CD4-positive, CD25-positive, alpha-beta regulatory T cell (primary cell): ENCODE measurements at regions not wholly inside any gene's neighbourhood (a gene's known extent, or its start where the extent isn't known, plus 50 kb on each side); places are given as distances from the start of the nearest gene placed in this dataset.

Experiments used
- ATAC-seq, 2 donors: fragments of 150-1000 bp; cut with Tn5 transposase; one replicate each; pipeline ENCODE4 v1.10.0; 2021; ENCODE audit warnings: low read depth in 2 of 2, moderate number of reproducible peaks in 2 of 2, moderate library complexity in 1 of 2
- DNase-seq, 3 donors: peaks; one replicate each; pipeline versions ENCODE4 v3.0.0 to v3.0.0-alpha.2; 2012 to 2022; ENCODE audit warnings: mixed read lengths in 1 of 3
- H3K27ac ChIP-seq: one replicate; pipeline ENCODE4 v1.7.0; 2013; ENCODE audit warnings: mild to moderate bottlenecking, low read length; ENCODE audit not compliant: insufficient read depth, poor library complexity, severe bottlenecking
- H3K27me3 ChIP-seq: one replicate; pipeline ENCODE4 v1.7.0; 2013; ENCODE audit warnings: low read length; ENCODE audit not compliant: control insufficient read depth, insufficient read depth
- H3K36me3 ChIP-seq: one replicate; pipeline ENCODE4 v1.7.0; 2013; ENCODE audit warnings: mild to moderate bottlenecking, low read length, moderate library complexity; ENCODE audit not compliant: control insufficient read depth, insufficient read depth
- H3K4me1 ChIP-seq: 2 replicates; pipeline ENCODE4 v1.7.0; 2013; ENCODE audit warnings: mild to moderate bottlenecking, low read length; ENCODE audit not compliant: insufficient read depth, control insufficient read depth, poor library complexity, severe bottlenecking
- H3K4me3 ChIP-seq: one replicate; pipeline ENCODE4 v1.7.0; 2013; ENCODE audit warnings: low read depth, mild to moderate bottlenecking, low read length, moderate library complexity
- H3K9me3 ChIP-seq, 2 experiments: 1 replicate in 1 of 2; 2 replicates in 1 of 2; pipeline ENCODE4 v1.7.0; 2013; ENCODE audit warnings: low read length in 2 of 2, mild to moderate bottlenecking in 1 of 2, moderate library complexity in 1 of 2; ENCODE audit not compliant: control insufficient read depth in 2 of 2
- H3K27ac Mint-ChIP-seq, 3 donors: one replicate each; pipeline ENCODE4 v1.8.0; 2020 to 2022; ENCODE audit warnings: mild to moderate bottlenecking in 3 of 3, mixed read lengths in 3 of 3, moderate library complexity in 2 of 3
- H3K27me3 Mint-ChIP-seq: one replicate; pipeline ENCODE4 v1.8.0; 2022; ENCODE audit warnings: mild to moderate bottlenecking, mixed read lengths
- H3K36me3 Mint-ChIP-seq: one replicate; pipeline ENCODE4 v1.8.0; 2020; ENCODE audit warnings: mixed read lengths
- H3K4me1 Mint-ChIP-seq, 4 donors: one replicate each; pipeline ENCODE4 v1.8.0; 2020 to 2022; ENCODE audit warnings: mixed read lengths in 4 of 4, mild to moderate bottlenecking in 1 of 4
- H3K4me3 Mint-ChIP-seq, 4 donors: one replicate each; pipeline ENCODE4 v1.8.0; 2020 to 2022; ENCODE audit warnings: mild to moderate bottlenecking in 4 of 4, mixed read lengths in 4 of 4, moderate library complexity in 3 of 4
- H3K9me3 Mint-ChIP-seq, 7 donors: one replicate each; pipeline ENCODE4 v1.8.0; 2020 to 2022; ENCODE audit warnings: mixed read lengths in 7 of 7, mild to moderate bottlenecking in 3 of 7, moderate library complexity in 2 of 7

DNA sequence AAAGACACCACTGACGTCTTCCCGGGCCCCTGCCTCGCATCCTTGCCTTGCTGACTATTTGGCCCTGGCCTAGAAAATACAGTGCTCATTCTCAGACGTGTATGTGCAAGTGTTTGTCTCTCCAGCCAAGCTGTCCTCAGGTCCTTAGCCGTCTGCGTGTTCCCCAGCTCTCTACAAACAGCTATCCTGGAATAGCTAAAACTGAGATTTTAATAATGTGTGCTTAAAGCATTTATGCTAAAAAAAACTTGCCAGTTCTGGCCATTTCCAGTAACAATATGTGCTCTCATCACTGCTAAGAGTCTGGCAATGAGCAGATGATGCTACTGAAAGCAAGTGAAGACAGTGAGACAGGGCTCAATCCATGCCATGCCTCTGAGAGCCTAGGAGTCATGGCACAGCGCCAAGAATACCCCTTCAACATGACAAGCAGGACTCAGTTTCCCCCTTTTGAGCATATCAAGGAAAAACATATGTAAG is 55.7 kb downstream of the IRF2BP2 start:
- peaks cover 4% of the 10 kb centered on the region for H3K27me3 Mint-ChIP-seq
- no peaks in the 10 kb centered on the region for H3K9me3 Mint-ChIP-seq
- H3K27ac Mint-ChIP-seq = no peak overlapping the region
- no peak for ATAC-seq
- no peak overlapping the region for H3K4me3 Mint-ChIP-seq
- DNase-seq = no peak
- no peak overlapping the region for H3K27ac ChIP-seq
- no peaks in the 10 kb centered on the region for H3K4me1 Mint-ChIP-seq
- H3K27me3 ChIP-seq = no peaks in the 10 kb centered on the region
- no peaks in the 10 kb centered on the region for H3K4me1 ChIP-seq
- H3K36me3 ChIP-seq = no peaks in the 10 kb centered on the region
- H3K9me3 ChIP-seq = no peaks in the 10 kb centered on the region
- H3K4me3 ChIP-seq = no peak overlapping the region
- H3K36me3 Mint-ChIP-seq = no peaks in the 10 kb centered on the region

DNA sequence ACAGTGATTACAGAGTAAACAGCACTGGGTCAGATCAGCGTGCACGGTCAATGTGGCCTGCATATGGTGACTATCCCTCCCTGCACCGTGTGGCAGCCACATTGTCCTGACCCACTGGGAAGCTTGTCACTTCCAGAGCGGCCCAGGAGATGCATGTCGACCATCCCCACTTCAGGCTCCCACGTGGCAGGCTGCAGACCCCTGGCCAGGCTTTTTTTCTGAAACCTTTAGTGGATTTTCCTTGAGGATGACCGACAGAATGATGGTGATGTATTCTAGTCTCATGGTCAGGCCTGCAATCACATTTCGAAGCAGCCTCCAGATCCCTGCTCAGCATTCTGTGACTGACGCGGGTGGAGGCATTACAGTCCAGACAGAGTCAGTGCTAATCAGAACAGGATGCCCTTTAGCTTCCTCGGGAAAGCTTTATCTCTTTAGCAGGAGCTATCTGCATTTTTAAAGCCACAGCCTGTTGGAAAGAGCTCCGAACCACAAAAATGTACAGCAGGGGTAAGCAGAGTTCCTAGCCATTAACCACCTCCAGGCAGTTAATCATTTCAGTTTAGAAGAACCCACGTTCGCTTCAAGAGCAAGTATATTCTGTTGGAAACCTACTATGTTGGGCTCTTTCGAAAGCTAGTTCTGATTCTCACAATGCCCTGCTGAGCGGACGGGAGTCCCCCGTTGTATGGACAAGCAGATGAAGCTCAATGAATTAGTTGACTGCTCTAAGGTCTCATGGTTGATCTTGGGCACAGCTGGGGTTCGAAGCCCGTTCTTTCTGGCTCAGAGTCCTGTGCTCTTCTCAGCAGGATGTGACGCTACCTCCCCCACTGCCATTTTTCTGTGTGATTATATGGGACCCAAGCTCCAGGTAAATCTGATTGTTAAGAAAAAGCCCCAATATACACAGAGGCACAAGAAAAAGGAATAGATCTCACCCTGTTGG is 56.5 kb downstream of the IRF2BP2 start:
- H3K4me3 Mint-ChIP-seq = no peak overlapping the region
- Histone ChIP-seq H3K36me3 (no peaks in the 10 kb centered on the region), H3K27me3 (no peaks in the 10 kb centered on the region), H3K4me3 (no peak overlapping the region), H3K9me3 (no peaks in the 10 kb centered on the region), H3K27ac (no peak overlapping the region), H3K4me1 (no peaks in the 10 kb centered on the region)
- no peaks in the 10 kb centered on the region for H3K36me3 Mint-ChIP-seq
- no peaks in the 10 kb centered on the region for H3K4me1 Mint-ChIP-seq
- no peaks in the 10 kb centered on the region for H3K9me3 Mint-ChIP-seq
- no peak for DNase-seq
- ATAC-seq = no peak
- peaks cover 4% of the 10 kb centered on the region for H3K27me3 Mint-ChIP-seq
- H3K27ac Mint-ChIP-seq = no peak overlapping the region

DNA sequence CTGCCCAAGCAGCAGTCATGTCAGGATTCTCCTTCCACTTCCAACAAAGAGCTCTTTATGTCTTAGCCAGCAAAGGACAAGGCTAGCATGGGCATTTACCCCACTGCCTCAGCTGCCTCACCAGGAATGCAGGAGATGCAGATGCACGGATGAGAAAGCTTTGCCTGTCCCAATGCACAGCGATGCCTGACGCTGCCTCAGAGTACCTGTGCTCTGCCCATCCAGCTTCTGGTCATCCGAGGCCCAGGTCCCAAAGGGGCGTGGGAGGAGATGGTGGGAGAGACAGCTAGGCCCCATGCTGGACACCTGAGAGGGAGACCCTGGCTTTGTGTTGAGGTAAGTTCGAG is 59.0 kb downstream of the IRF2BP2 start:
- Histone ChIP-seq H3K4me3 (no peak overlapping the region), H3K27me3 (no peaks in the 10 kb centered on the region), H3K36me3 (no peaks in the 10 kb centered on the region), H3K9me3 (no peaks in the 10 kb centered on the region), H3K27ac (no peak overlapping the region), H3K4me1 (no peaks in the 10 kb centered on the region)
- H3K27me3 Mint-ChIP-seq = peaks cover 7% of the 10 kb centered on the region
- H3K4me3 Mint-ChIP-seq = no peak overlapping the region
- H3K4me1 Mint-ChIP-seq = no peaks in the 10 kb centered on the region
- no peak for DNase-seq
- H3K27ac Mint-ChIP-seq = peak overlapping the region in 1 of 3 donors; percentile 77
- H3K9me3 Mint-ChIP-seq = no peaks in the 10 kb centered on the region
- ATAC-seq = no peak
- H3K36me3 Mint-ChIP-seq = no peaks in the 10 kb centered on the region

DNA sequence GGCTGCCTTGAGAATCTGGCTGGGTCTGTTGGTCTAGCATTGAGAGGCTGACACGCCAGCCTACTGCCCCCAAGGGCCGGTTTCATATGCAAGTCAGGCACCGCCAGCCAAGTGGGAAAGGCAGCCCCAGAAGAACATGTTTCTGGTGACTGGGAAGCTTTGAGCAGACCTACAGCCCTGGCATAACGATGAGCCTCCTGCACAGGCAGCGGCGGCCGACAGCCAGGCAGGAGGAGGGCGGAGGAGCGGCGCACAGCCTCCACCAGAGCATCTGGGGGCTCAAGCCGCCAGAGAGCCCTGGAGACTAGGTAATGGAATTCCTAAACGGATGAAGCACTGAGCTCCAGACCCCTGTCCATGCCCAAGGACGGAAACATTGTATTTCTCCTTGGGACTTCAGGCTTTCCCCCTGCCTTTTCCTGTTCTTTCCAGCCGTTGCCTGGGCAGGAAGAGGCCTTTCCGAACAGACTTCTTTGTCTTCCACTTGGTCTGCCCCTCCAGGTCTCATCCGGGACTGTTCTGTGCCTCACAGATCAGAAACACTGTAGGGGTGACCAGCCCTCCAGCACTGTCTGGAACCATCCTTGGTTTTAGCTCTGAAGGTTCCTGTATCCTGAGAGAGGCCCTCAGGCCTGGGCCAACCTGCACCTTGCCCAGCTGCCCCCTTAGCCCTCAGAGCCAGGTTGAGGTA is 59.5 kb downstream of the IRF2BP2 start:
- Histone ChIP-seq H3K4me1 (no peaks in the 10 kb centered on the region), H3K36me3 (no peaks in the 10 kb centered on the region), H3K27me3 (no peaks in the 10 kb centered on the region), H3K27ac (no peak overlapping the region), H3K4me3 (no peak overlapping the region), H3K9me3 (no peaks in the 10 kb centered on the region)
- ATAC-seq (no peak), DNase-seq (no peak)
- Mint-ChIP-seq H3K36me3 (no peaks in the 10 kb centered on the region), H3K27ac (no peak overlapping the region), H3K4me3 (no peak overlapping the region), H3K27me3 (peaks cover 6% of the 10 kb centered on the region), H3K4me1 (peaks cover 0 to 2% (median 0%) of the 10 kb centered on the region in 4 donors), H3K9me3 (no peaks in the 10 kb centered on the region)

DNA sequence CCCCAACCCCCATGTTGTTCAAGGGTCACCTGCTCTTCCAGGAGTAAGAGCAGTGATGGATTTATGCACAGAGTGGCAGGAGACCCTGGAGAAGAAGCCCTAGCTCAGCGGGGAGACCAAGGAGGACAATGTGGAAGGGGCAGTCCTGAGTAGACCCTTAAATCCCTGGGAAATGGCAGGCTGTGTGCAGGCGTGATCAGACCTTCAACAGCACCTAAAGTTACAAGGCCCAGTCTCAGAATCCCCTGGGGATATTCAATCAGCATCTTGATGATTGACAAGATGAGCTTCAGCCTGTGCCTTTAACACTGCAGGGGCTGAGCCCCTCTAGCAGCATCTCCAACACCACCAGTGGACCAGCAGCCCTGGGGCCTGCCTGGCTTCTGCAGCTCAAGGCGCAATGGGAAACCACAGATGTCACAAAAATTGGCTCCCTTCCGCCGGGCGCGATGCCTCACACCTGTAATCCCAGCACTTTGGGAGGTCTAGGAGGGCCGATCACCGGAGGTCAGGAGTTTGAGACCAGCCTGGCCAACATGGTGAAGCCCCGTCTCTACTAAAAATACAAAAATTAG is 60.4 kb downstream of the IRF2BP2 start:
- no peaks in the 10 kb centered on the region for H3K36me3 ChIP-seq
- DNase-seq = no peak
- no peaks in the 10 kb centered on the region for H3K9me3 ChIP-seq
- Mint-ChIP-seq H3K4me1 (peaks cover 0 to 11% (median 3%) of the 10 kb centered on the region in 4 donors), H3K36me3 (no peaks in the 10 kb centered on the region), H3K9me3 (no peaks in the 10 kb centered on the region), H3K4me3 (no peak overlapping the region), H3K27me3 (peaks cover 4% of the 10 kb centered on the region), H3K27ac (no peak overlapping the region)
- no peak for ATAC-seq
- no peak overlapping the region for H3K27ac ChIP-seq
- no peaks in the 10 kb centered on the region for H3K27me3 ChIP-seq
- no peak overlapping the region for H3K4me3 ChIP-seq
- peaks cover 3% of the 10 kb centered on the region for H3K4me1 ChIP-seq

DNA sequence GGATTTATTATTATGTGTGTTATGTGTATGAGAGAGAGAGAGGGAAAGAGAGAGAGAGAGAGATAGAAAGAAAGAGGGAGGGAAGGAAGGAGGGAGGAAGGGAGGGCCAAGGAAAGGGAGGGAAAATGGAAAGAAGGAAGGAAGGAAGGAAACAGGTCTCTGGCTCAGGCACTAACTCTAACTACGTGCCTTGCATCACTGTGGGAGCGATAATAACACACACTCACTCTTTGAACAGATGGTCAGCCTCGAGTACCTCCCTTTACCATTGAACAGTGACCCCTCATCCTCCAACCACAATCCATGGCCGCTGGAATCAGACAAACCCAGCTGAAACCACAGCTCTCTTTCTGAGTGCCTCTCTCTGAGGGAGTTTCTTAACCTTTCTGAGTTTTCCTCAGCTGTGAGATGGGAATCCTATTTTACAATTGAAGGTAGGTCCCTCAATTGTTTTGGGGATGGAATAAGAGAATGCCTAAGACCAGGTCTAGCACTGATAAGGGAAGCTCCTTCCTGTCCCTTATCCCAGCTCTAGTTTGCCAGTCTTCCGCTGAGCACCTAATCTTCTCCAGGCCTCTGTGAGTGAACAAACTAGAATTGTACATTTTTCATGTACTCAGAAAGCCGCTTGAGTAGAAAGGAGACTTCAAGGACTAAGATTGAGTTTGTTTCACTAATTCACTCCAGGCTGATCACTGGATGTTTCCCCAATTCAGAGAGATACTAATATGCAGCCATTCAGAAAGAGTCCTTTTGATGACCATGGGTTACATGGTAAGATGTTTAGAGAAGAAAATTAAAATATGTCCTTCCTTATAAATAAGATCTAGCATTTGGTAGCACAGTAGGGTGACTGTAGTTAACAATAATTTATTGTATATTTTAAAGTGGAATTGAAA is 62.8 kb downstream of the IRF2BP2 start:
- Mint-ChIP-seq H3K4me3 (no peak overlapping the region), H3K27me3 (peaks cover 4% of the 10 kb centered on the region), H3K36me3 (no peaks in the 10 kb centered on the region), H3K4me1 (peaks cover 0 to 21% (median 6%) of the 10 kb centered on the region in 4 donors), H3K9me3 (no peaks in the 10 kb centered on the region), H3K27ac (no peak overlapping the region)
- Histone ChIP-seq H3K27me3 (no peaks in the 10 kb centered on the region), H3K27ac (no peak overlapping the region), H3K4me3 (no peak overlapping the region), H3K36me3 (no peaks in the 10 kb centered on the region), H3K4me1 (peaks cover 8% of the 10 kb centered on the region), H3K9me3 (no peaks in the 10 kb centered on the region)
- no peak for ATAC-seq
- no peak for DNase-seq

DNA sequence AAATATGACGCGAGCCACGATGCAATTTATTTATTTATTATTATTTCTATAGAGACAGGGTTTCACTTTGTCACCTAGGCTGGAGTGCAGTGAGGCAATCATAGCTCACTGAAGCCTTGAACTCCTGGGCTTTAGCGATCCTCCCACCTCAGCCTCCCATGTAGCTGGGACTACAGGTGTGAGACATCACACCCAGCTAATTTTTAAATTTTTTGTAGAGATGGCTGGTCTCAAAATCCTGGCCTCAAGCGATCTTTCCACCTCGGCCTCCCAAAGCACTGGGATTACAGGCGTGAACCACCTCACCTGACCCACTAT is 63.6 kb downstream of the IRF2BP2 start:
- Histone ChIP-seq H3K4me1 (peaks cover 8% of the 10 kb centered on the region), H3K36me3 (no peaks in the 10 kb centered on the region), H3K9me3 (no peaks in the 10 kb centered on the region), H3K4me3 (no peak overlapping the region), H3K27me3 (no peaks in the 10 kb centered on the region), H3K27ac (no peak overlapping the region)
- Mint-ChIP-seq H3K4me1 (peaks cover 0 to 21% (median 6%) of the 10 kb centered on the region in 4 donors), H3K27ac (no peak overlapping the region), H3K36me3 (no peaks in the 10 kb centered on the region), H3K9me3 (no peaks in the 10 kb centered on the region), H3K27me3 (peaks cover 7% of the 10 kb centered on the region), H3K4me3 (no peak overlapping the region)
- no peak for ATAC-seq
- no peak for DNase-seq
